Stimulated activated CD8-positive, alpha-beta memory T cell treated with anti-CD3 and anti-CD28 coated beads, Interleukin-4, amount 100 ng/mL, for 1 hour (primary cell): ENCODE measurements at regions not wholly inside any gene's neighbourhood (a gene's known extent, or its start where the extent isn't known, plus 50 kb on each side); places are given as distances from the start of the nearest gene placed in this dataset.

Experiments used
- DNase-seq, 2 donors: peaks; one replicate each; pipeline ENCODE4 v3.0.0-alpha.2; 2020; ENCODE audit warnings: low read depth in 2 of 2, low spot score in 1 of 2

DNA sequence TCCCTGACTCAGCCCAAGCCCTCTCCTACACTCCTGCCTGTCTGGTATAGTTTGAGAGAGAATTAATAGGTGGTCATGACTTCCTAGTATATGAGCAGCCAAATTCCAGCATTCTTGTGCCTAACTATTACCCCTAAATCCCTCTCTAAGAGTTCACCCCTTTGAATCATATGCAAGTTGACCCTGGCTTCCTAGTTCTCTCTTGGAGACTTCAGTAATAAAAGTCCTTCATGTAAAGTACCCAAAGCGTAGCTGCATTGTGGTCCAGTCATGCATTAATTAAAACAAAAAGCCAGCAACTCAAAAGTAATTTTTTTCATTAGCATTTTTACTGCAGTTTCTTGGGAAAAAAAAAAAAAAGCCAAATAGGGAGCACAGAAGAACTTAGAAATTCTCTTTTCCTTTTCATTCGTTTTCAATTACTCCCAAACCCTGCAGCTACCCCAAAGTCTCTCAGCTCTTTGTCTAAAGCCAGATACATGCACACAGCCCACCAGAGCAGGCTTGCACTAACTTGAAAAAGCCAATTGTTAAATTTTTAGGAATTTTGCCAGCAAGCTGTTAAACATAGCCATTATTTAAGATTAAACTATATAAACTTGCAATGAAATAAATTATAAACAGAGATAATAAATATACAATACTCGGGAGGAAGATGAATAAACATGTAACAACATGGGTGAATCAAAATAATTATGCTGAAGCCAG is 50.1 kb upstream of the STT3B start:
- DNase-seq: no peak
